IPS-20b (cell line): ENCODE measurements at regions not wholly inside any gene's neighbourhood (a gene's known extent, or its start where the extent isn't known, plus 50 kb on each side); places are given as distances from the start of the nearest gene placed in this dataset.

Experiments
- H3K27ac ChIP-seq: one replicate; pipeline ENCODE4 v1.5.1; 2013; ENCODE audit warnings: low read length
- H3K27me3 ChIP-seq: 2 replicates; pipeline ENCODE4 v1.6.1; 2013; ENCODE audit warnings: mild to moderate bottlenecking, low read length, inconsistent platforms; ENCODE audit not compliant: insufficient read depth
- H3K36me3 ChIP-seq: 2 replicates; pipeline ENCODE4 v1.6.1; 2013; ENCODE audit warnings: low read depth, mild to moderate bottlenecking, inconsistent platforms, low read length, moderate library complexity; ENCODE audit not compliant: insufficient read depth
- H3K4me1 ChIP-seq: 2 replicates; pipeline ENCODE4 v1.6.1; 2013; ENCODE audit warnings: mild to moderate bottlenecking, control low read depth, inconsistent platforms, low read length, moderate library complexity; ENCODE audit not compliant: insufficient read depth
- H3K4me3 ChIP-seq: 2 replicates; pipeline ENCODE4 v1.5.1; 2013; ENCODE audit warnings: mild to moderate bottlenecking, low read length, inconsistent platforms
- H3K9ac ChIP-seq: 2 replicates; pipeline ENCODE4 v1.6.1; 2013; ENCODE audit warnings: low read depth, mild to moderate bottlenecking, inconsistent platforms, low read length, moderate library complexity
- H3K9me3 ChIP-seq: 2 replicates; pipeline ENCODE4 v1.6.1; 2013; ENCODE audit warnings: mild to moderate bottlenecking, low read depth, low read length, inconsistent platforms; ENCODE audit not compliant: insufficient read depth

DNA sequence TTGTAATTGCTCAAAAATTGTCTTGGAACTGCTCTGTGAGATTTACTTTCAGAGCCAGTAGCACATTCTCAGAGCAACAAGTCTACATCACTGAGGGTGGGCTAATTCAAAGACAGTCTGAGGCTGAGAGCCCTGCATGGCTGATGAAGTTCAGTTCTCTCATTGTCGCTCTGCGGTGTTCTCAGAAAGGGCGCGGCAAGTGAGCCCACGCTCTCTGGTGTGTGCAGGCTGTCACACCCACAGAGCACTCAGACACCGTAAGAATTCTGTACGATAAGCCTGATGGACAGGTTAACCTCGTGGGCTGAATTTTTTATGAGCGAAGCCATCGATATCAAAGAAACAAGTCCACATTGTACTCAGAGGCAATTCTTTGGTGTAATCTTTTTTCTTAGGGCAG is 557.8 kb downstream of the HACE1 start:
- H3K36me3 ChIP-seq: no peaks in the 10 kb centered on the region
- H3K9ac ChIP-seq: no peak overlapping the region
- no peak overlapping the region for H3K27ac ChIP-seq
- no peaks in the 10 kb centered on the region for H3K27me3 ChIP-seq
- no peak overlapping the region for H3K4me3 ChIP-seq
- no peaks in the 10 kb centered on the region for H3K4me1 ChIP-seq
- H3K9me3 ChIP-seq: no peaks in the 10 kb centered on the region

GRCh38 chr6:104286641-104287040 is 573.1 kb downstream of the HACE1 start:
- Histone ChIP-seq H3K9ac (no peak overlapping the region), H3K4me1 (peaks cover 5% of the 10 kb centered on the region; the same call in 1 of the 2 replicates), H3K4me3 (no peak overlapping the region), H3K27ac (no peak overlapping the region), H3K9me3 (no peaks in the 10 kb centered on the region), H3K27me3 (no peaks in the 10 kb centered on the region), H3K36me3 (no peaks in the 10 kb centered on the region)

- H3K36me3 ChIP-seq: no peaks in the 10 kb centered on the region
- H3K4me1 ChIP-seq: no peaks in the 10 kb centered on the region; the same call in 1 of the 2 replicates
- H3K27me3 ChIP-seq: no peaks in the 10 kb centered on the region
- H3K4me3 ChIP-seq: no peak overlapping the region
- no peak overlapping the region for H3K27ac ChIP-seq
- H3K9me3 ChIP-seq: no peaks in the 10 kb centered on the region
- no peak overlapping the region for H3K9ac ChIP-seq
Measured at GRCh38 chr6:104284872-104285271, 574.8 kb downstream of the HACE1 start.

GRCh38 chr6:104282581-104282980 is 577.1 kb downstream of the HACE1 start:
- Histone ChIP-seq H3K27me3 (no peaks in the 10 kb centered on the region), H3K27ac (no peak overlapping the region), H3K36me3 (no peaks in the 10 kb centered on the region), H3K9me3 (no peaks in the 10 kb centered on the region), H3K4me3 (no peak overlapping the region), H3K4me1 (no peaks in the 10 kb centered on the region; the same call in 1 of the 2 replicates), H3K9ac (no peak overlapping the region)

- Histone ChIP-seq H3K27me3 (no peaks in the 10 kb centered on the region), H3K4me1 (no peaks in the 10 kb centered on the region; the same call in 1 of the 2 replicates), H3K36me3 (no peaks in the 10 kb centered on the region), H3K27ac (no peak overlapping the region), H3K4me3 (no peak overlapping the region), H3K9me3 (no peaks in the 10 kb centered on the region), H3K9ac (no peak overlapping the region)
Measured at GRCh38 chr6:104281370-104281769, 578.3 kb downstream of the HACE1 start.

GRCh38 chr6:104268389-104268788 is 591.3 kb downstream of the HACE1 start:
- Histone ChIP-seq H3K4me1 (no peaks in the 10 kb centered on the region), H3K36me3 (no peaks in the 10 kb centered on the region), H3K9me3 (no peaks in the 10 kb centered on the region), H3K9ac (no peak overlapping the region), H3K27me3 (no peaks in the 10 kb centered on the region), H3K4me3 (no peak overlapping the region), H3K27ac (no peak overlapping the region)

DNA sequence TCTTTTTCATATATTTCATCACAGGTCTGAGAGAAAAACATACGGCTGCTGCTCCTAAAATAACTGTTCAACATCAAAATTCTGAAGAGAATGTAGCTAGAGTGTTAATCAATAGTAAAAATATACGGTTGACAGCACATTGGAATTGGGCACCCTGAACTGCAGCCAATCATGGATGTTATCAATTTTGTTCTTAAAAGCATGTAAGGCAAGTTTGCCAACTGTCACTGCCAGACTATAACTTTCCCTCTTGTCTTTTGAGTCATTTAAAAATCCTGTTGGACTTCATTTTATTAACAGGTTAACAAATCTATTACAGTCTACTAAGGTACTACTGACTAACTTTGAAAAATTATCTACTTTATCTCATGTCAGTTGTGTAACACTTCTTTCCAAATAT is 592.8 kb downstream of the HACE1 start:
- Histone ChIP-seq H3K9me3 (no peaks in the 10 kb centered on the region), H3K27me3 (no peaks in the 10 kb centered on the region), H3K36me3 (no peaks in the 10 kb centered on the region), H3K4me1 (no peaks in the 10 kb centered on the region), H3K4me3 (no peak overlapping the region), H3K27ac (no peak overlapping the region), H3K9ac (no peak overlapping the region)

GRCh38 chr6:104256646-104257045 is 603.1 kb downstream of the HACE1 start:
- H3K27me3 ChIP-seq: no peaks in the 10 kb centered on the region
- H3K4me3 ChIP-seq: no peak overlapping the region
- no peaks in the 10 kb centered on the region for H3K36me3 ChIP-seq
- H3K4me1 ChIP-seq: no peaks in the 10 kb centered on the region
- no peak overlapping the region for H3K27ac ChIP-seq
- no peak overlapping the region for H3K9ac ChIP-seq
- H3K9me3 ChIP-seq: no peaks in the 10 kb centered on the region

- H3K9ac ChIP-seq: no peak overlapping the region
- no peaks in the 10 kb centered on the region for H3K27me3 ChIP-seq
- no peak overlapping the region for H3K4me3 ChIP-seq
- H3K9me3 ChIP-seq: no peaks in the 10 kb centered on the region
- no peak overlapping the region for H3K27ac ChIP-seq
- H3K4me1 ChIP-seq: no peaks in the 10 kb centered on the region
- no peaks in the 10 kb centered on the region for H3K36me3 ChIP-seq
Measured at GRCh38 chr6:104253236-104253635, 606.5 kb downstream of the HACE1 start.

DNA sequence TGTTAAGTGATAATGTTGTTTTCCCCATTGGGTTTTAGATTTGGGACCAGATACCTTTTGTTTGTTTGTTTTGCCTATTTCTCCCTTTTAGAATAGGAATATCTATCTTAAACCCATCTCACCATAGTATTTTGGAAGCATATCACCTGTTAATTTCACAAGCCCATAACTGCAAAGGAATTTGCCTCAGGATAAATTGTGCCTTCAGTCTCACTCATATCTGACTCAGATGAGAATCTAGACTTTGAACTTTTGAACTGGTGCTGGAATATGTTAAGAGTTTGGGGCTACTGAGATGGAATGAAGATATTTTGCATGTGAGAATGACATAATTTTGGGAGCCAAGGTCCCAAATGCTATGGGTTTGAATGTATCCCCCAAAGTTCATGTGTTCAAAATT is 607.4 kb downstream of the HACE1 start:
- no peaks in the 10 kb centered on the region for H3K4me1 ChIP-seq
- H3K9ac ChIP-seq: no peak overlapping the region
- H3K36me3 ChIP-seq: no peaks in the 10 kb centered on the region
- H3K27me3 ChIP-seq: no peaks in the 10 kb centered on the region
- H3K4me3 ChIP-seq: no peak overlapping the region
- H3K9me3 ChIP-seq: no peaks in the 10 kb centered on the region
- no peak overlapping the region for H3K27ac ChIP-seq

GRCh38 chr6:104251651-104252050 is 608.1 kb downstream of the HACE1 start:
- Histone ChIP-seq H3K36me3 (no peaks in the 10 kb centered on the region), H3K9me3 (no peaks in the 10 kb centered on the region), H3K9ac (no peak overlapping the region), H3K27ac (no peak overlapping the region), H3K27me3 (no peaks in the 10 kb centered on the region), H3K4me3 (no peak overlapping the region), H3K4me1 (no peaks in the 10 kb centered on the region)

- no peaks in the 10 kb centered on the region for H3K4me1 ChIP-seq
- no peaks in the 10 kb centered on the region for H3K9me3 ChIP-seq
- H3K4me3 ChIP-seq: no peak overlapping the region
- no peak overlapping the region for H3K9ac ChIP-seq
- no peak overlapping the region for H3K27ac ChIP-seq
- no peaks in the 10 kb centered on the region for H3K27me3 ChIP-seq
- no peaks in the 10 kb centered on the region for H3K36me3 ChIP-seq
Measured at GRCh38 chr6:104240865-104241264, 618.9 kb downstream of the HACE1 start.

- H3K36me3 ChIP-seq: no peaks in the 10 kb centered on the region
- no peaks in the 10 kb centered on the region for H3K4me1 ChIP-seq
- no peak overlapping the region for H3K27ac ChIP-seq
- H3K27me3 ChIP-seq: no peaks in the 10 kb centered on the region
- H3K4me3 ChIP-seq: no peak overlapping the region
- no peaks in the 10 kb centered on the region for H3K9me3 ChIP-seq
- H3K9ac ChIP-seq: no peak overlapping the region
Measured at GRCh38 chr6:104239971-104240370, 619.7 kb downstream of the HACE1 start.
